Endothelial cell of umbilical vein (primary cell): ENCODE measurements at regions not wholly inside any gene's neighbourhood (a gene's known extent, or its start where the extent isn't known, plus 50 kb on each side); places are given as distances from the start of the nearest gene placed in this dataset.

ENCODE experiments used
- BruUV-seq: library from RNA; stranded (reverse); fragments of 400-500 nt; replicated peaks from 2 replicates; lab custom pipeline; 2021; lab: Mats Ljungman, UMichigan
- CTCF ChIA-PET: fragments of 300-600, 350-600 bp; sonication (Branson Sonifier 250); formaldehyde crosslinking; loops from one replicate; lab custom pipeline; 2021; ENCODE audit warnings: antibody characterized with exemption, inconsistent platforms; lab: Charles Lee
- POLR2A ChIA-PET: fragments of 300-600, 350-600 bp; sonication (Branson Sonifier 250); formaldehyde crosslinking; loops from one replicate; lab custom pipeline; 2021; ENCODE audit warnings: antibody characterized with exemption, inconsistent platforms; lab: Charles Lee
- DNase-seq: peaks from one replicate; pipeline ENCODE4 v3.0.0-alpha.2; 2011; ENCODE audit warnings: low read depth, low spot score
- FAIRE-seq: peaks from 2 replicates; lab custom pipeline; 2011; peaks lifted over from hg19 to GRCh38; lab: Jason Lieb, UNC
- H2AFZ ChIP-seq: 2 replicates; pipeline ENCODE4 v1.6.0; 2012; ENCODE audit warnings: low read depth, low read length, control low read depth, inconsistent platforms
- H3K27ac ChIP-seq: 2 replicates; pipeline ENCODE4 v1.5.1; 2011; ENCODE audit warnings: low read depth, mild to moderate bottlenecking, control low read depth, low read length, moderate library complexity; ENCODE audit not compliant: insufficient read depth
- H3K27me3 ChIP-seq, 2 experiments: 2 replicates each; pipeline versions ENCODE4 v1.6.0 to v1.6.1; 2011; ENCODE audit warnings: low read length in 2 of 2, mixed read lengths in 1 of 2; ENCODE audit not compliant: control insufficient read depth in 2 of 2, insufficient read depth in 2 of 2
- H3K36me3 ChIP-seq, 2 experiments: 2 replicates in 1 of 2; 3 replicates in 1 of 2; pipeline ENCODE4 v1.5.1; 2011; ENCODE audit warnings: low read length in 2 of 2, mild to moderate bottlenecking in 1 of 2, moderate library complexity in 1 of 2; ENCODE audit not compliant: control insufficient read depth in 2 of 2, insufficient read depth in 2 of 2; ENCODE audit errors: extremely low read depth in 1 of 2
- H3K4me1 ChIP-seq: 3 replicates; pipeline ENCODE4 v1.5.1; 2011; ENCODE audit warnings: mild to moderate bottlenecking, low read length; ENCODE audit not compliant: control insufficient read depth, insufficient read depth; ENCODE audit errors: extremely low read depth
- H3K4me2 ChIP-seq: 2 replicates; pipeline ENCODE4 v1.6.1; 2011; ENCODE audit warnings: low read length, control low read depth, mixed read lengths; ENCODE audit not compliant: insufficient read depth
- H3K4me3 ChIP-seq, 3 experiments: fragments of 200-600 bp in 1 of 3; sonication (generic), shearing (Covaris generic) in 1 of 3; replicated peaks in 1 of 3; 2 replicates each; pipeline ENCODE4 v1.5.1; 2011 to 2016; ENCODE audit warnings: control low read depth in 3 of 3, low read length in 3 of 3, mild to moderate bottlenecking in 2 of 3, inconsistent platforms in 1 of 3, low read depth in 1 of 3, moderate library complexity in 1 of 3; ENCODE audit not compliant: insufficient read depth in 1 of 3
- H3K79me2 ChIP-seq: 2 replicates; pipeline ENCODE4 v1.6.0; 2012; ENCODE audit warnings: low read length, inconsistent platforms; ENCODE audit not compliant: control insufficient read depth, insufficient read depth
- H3K9ac ChIP-seq: replicated peaks from 2 replicates; pipeline ENCODE3; 2011; ENCODE audit warnings: low read length, control low read depth; ENCODE audit not compliant: insufficient read depth; ENCODE audit errors: extremely low read depth
- H3K9me1 ChIP-seq: replicated peaks from 3 replicates; pipeline ENCODE4 v1.6.0; 2011; ENCODE audit warnings: mild to moderate bottlenecking, low read length; ENCODE audit not compliant: control insufficient read depth, insufficient read depth; ENCODE audit errors: extremely low read depth
- H3K9me3 ChIP-seq: replicated peaks from 2 replicates; pipeline ENCODE4 v1.5.1; 2012; ENCODE audit warnings: low read length, inconsistent platforms; ENCODE audit not compliant: control insufficient read depth, insufficient read depth
- H4K20me1 ChIP-seq: replicated peaks from 2 replicates; pipeline ENCODE3; 2011; ENCODE audit warnings: mild to moderate bottlenecking, low read length; ENCODE audit not compliant: control insufficient read depth, insufficient read depth; ENCODE audit errors: extremely low read depth
- CTCF ChIP-seq, 2 donors: IDR thresholded peaks; 1 replicate in 1 of 2; 2 replicates in 1 of 2; pipeline ENCODE4 v1.5.1; 2011; ENCODE audit warnings: low read length in 2 of 2, mild to moderate bottlenecking in 2 of 2, moderate library complexity in 2 of 2, control low read depth in 1 of 2, inconsistent platforms in 1 of 2, low read depth in 1 of 2; ENCODE audit not compliant: insufficient read depth in 1 of 2; ENCODE audit errors: extremely low read depth in 1 of 2
- EZH2 ChIP-seq: IDR thresholded peaks from 2 replicates; pipeline ENCODE4 v1.6.1; 2012; ENCODE audit warnings: borderline replicate concordance, low read depth, mild to moderate bottlenecking, moderate library complexity, low read length, inconsistent platforms; ENCODE audit not compliant: severe bottlenecking
- FOS ChIP-seq: IDR thresholded peaks from 2 replicates; pipeline ENCODE4 v1.6.1; 2011; ENCODE audit warnings: mild to moderate bottlenecking, low read length, moderate library complexity, borderline replicate concordance; ENCODE audit not compliant: insufficient read depth
- GATA2 ChIP-seq: IDR thresholded peaks from 2 replicates; pipeline ENCODE4 v1.7.0; 2011; ENCODE audit warnings: low read depth, mild to moderate bottlenecking, moderate library complexity, mixed read lengths, low read length; ENCODE audit not compliant: insufficient read length, insufficient read depth
- JUN ChIP-seq: IDR thresholded peaks from 2 replicates; pipeline ENCODE4 v1.6.1; 2011; ENCODE audit warnings: borderline replicate concordance, low read depth; ENCODE audit not compliant: insufficient read length, insufficient read depth
- MAX ChIP-seq: IDR thresholded peaks from 2 replicates; pipeline ENCODE4 v1.6.1; 2011; ENCODE audit not compliant: insufficient read depth, insufficient read length
- MYC ChIP-seq: IDR thresholded peaks from one replicate; pipeline ENCODE4 v1.6.1; 2011; ENCODE audit warnings: mild to moderate bottlenecking, low read depth, low read length
- POLR2A ChIP-seq: IDR thresholded peaks from 2 replicates; pipeline ENCODE4 v1.6.1; 2012; ENCODE audit warnings: low read depth, mild to moderate bottlenecking, control low read depth, low read length
- POLR2AphosphoS5 ChIP-seq: IDR thresholded peaks from 2 replicates; pipeline ENCODE4 v1.6.1; 2012; ENCODE audit warnings: low read depth, mild to moderate bottlenecking, control low read depth, low read length, moderate library complexity; ENCODE audit not compliant: insufficient read depth
- dilution Hi-C: fragments of 300-500 bp; cut with MboI; formaldehyde crosslinking; loops from one replicate; pipeline ENCODE4 v1.15.0; 2019; ENCODE audit warnings: low sequenced_read_pairs; ENCODE audit not compliant: extremely low pct_ligation_motif_present
- intact Hi-C: fragments of 100-400 bp; cut with micrococcal nuclease; formaldehyde crosslinking; loops from one replicate; pipeline ENCODE4 v1.10.0; 2022

DNA sequence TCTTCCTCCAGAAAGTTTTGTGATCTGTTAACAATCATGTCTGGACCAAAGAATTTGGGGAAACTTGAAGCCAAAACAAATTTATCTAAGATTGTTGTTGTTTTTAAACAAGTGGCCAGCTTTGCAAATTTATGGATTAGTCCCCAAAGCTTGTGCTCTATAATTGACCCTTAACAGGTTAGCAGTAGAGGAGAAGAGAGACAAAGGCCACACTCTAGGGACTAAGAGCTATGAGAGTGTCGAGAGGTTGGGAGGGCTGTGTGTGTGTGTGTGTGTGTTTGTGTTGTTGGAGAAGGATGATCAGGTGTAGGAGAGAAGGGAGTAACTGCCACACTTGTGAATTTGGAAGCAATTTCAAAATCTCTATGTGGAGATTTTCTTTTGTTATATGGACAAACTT lies 367.3 kb downstream of the KCNRG start:
- no peak overlapping the region for H3K4me3 ChIP-seq
- dilution Hi-C loops (no loop called here), intact Hi-C loops (no loop called here)
- BruUV-seq: no TSS peak
- no peaks in the 10 kb centered on the region for H3K9me1 ChIP-seq
- no peaks in the 10 kb centered on the region for H3K36me3 ChIP-seq
- no peaks in the 10 kb centered on the region for H3K27me3 ChIP-seq
- H2AFZ ChIP-seq: no peak overlapping the region
- POLR2A ChIA-PET: no interaction called here
- CTCF ChIA-PET: no interaction called here
- no peak overlapping the region for H3K4me2 ChIP-seq
- no peak overlapping the region for H3K9ac ChIP-seq
- no peaks in the 10 kb centered on the region for H4K20me1 ChIP-seq
- H3K79me2 ChIP-seq: no peaks in the 10 kb centered on the region
- H3K4me1 ChIP-seq: peaks cover 13% of the 10 kb centered on the region
- peaks cover 4% of the 10 kb centered on the region for H3K9me3 ChIP-seq
- no peak overlapping the region for H3K27ac ChIP-seq
- TF ChIP-seq POLR2A (no peak), MYC (no peak), EZH2 (no peak), CTCF (IDR thresholded peaks at IDR 0.05; ENCODE audit: extremely low read depth in 1 of 2, insufficient read depth in 1 of 2, low read depth in 1 of 2, low read length in 2 of 2) (no peak), POLR2AphosphoS5 (no peak), JUN (no peak), FOS (no peak), MAX (no peak), GATA2 (no peak)
- FAIRE-seq (no peak), DNase-seq (no peak)
